ENCODE measurements at regions not wholly inside any gene's neighbourhood (a gene's known extent, or its start where the extent isn't known, plus 50 kb on each side); places are given as distances from the start of the nearest gene placed in this dataset.

DNA sequence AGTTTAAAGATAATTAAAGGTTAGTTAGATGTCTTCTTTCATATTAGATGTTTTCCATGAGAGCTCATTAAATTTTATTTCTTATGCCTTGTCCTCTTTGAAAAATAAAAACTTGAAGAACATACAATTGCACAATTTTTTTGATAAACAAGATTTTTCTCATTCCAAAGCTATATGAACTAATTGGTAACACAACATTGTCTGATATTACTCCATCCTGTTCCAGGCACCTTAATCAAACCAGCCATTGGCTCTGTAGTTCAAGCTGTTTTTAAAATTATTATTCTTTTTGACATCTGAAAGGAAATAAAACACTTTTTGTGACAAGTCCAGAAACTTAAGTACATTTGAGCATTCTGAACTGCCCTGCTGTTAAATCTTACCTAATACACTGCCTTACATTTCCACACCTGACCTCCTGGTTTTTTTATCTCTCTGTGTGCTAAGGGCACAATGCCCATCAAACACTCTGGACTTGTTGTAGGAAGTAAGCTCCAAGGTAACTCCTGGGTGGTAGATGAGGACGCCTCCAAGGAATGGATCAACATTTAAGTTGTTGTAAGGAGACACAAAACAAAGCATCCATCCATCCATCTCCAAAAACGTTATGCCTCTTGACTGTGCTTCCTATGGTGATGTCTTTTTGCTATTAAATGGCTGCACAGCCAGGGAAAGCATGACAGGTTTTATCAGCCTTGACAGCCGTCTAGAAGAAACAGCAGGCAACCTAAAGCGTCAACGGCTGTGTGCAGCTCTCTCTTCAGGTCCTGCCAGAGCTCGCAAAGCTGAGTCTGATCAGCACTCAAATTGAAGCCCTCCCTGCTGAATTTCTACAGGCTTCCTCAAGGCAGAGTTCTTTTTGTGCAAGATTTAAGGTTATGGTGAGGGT, 449.9 kb upstream of the FLRT2 start:
- H3K9me3 ChIP-seq (ENCODE audit: control insufficient read depth in 5 of 5, low read length in 5 of 5), result peaks cover 0 to 6% (median 0%) of the 10 kb centered on the region in 5 donors
- H3K36me3 ChIP-seq (ENCODE audit: control insufficient read depth in 5 of 5, insufficient read depth in 5 of 5, low read length in 5 of 5), result no peaks in the 10 kb centered on the region
- no peaks in the 10 kb centered on the region for H3K4me1 ChIP-seq (ENCODE audit: control insufficient read depth in 5 of 5, insufficient read depth in 5 of 5, low read length in 5 of 5)
- H3K4me3 ChIP-seq (ENCODE audit: low read depth in 1 of 5, low read length in 5 of 5), result no peak overlapping the region
- H3K27me3 ChIP-seq (ENCODE audit: control insufficient read depth in 5 of 5, insufficient read depth in 4 of 5, low read length in 5 of 5), result no peaks in the 10 kb centered on the region
- no peak overlapping the region for H3K27ac ChIP-seq (ENCODE audit: low read depth, low read length)
- H3K9ac ChIP-seq (ENCODE audit: low read length in 5 of 5), result no peak overlapping the region

DNA sequence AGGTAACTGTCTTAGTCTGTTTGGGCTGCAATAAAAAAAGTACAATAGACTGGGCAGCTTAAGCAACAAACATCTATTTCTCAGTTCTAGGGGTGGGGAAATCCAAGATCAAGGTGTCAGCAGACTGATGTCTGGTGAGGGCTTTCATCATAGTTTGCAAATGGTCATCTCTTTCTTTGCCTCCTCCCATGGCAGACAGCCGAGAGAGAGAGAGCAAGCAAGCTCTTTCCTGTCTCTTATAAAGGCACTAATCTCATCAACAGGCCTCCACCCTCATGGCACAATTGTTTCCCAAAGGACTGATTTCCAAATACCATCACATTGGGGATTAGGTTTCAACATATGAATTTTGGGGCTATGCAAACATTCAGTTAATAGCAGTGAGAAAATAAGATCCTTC, 445.6 kb upstream of the FLRT2 start:
- H3K9me3 ChIP-seq (ENCODE audit: control insufficient read depth in 5 of 5, low read length in 5 of 5), result peaks cover 0 to 6% (median 0%) of the 10 kb centered on the region in 5 donors
- H3K27ac ChIP-seq (ENCODE audit: low read depth, low read length), result no peak overlapping the region
- H3K9ac ChIP-seq (ENCODE audit: low read length in 5 of 5), result no peak overlapping the region
- peaks cover 0 to 4% (median 0%) of the 10 kb centered on the region in 5 donors for H3K4me1 ChIP-seq (ENCODE audit: control insufficient read depth in 5 of 5, insufficient read depth in 5 of 5, low read length in 5 of 5)
- no peaks in the 10 kb centered on the region for H3K27me3 ChIP-seq (ENCODE audit: control insufficient read depth in 5 of 5, insufficient read depth in 4 of 5, low read length in 5 of 5)
- H3K36me3 ChIP-seq (ENCODE audit: control insufficient read depth in 5 of 5, insufficient read depth in 5 of 5, low read length in 5 of 5), result no peaks in the 10 kb centered on the region
- no peak overlapping the region for H3K4me3 ChIP-seq (ENCODE audit: low read depth in 1 of 5, low read length in 5 of 5)

GRCh38 chr14:85085981-85086380, 444.0 kb upstream of the FLRT2 start:
- Histone ChIP-seq H3K27me3 (ENCODE audit: control insufficient read depth in 5 of 5, insufficient read depth in 4 of 5, low read length in 5 of 5) (no peaks in the 10 kb centered on the region), H3K9ac (ENCODE audit: low read length in 5 of 5) (no peak overlapping the region), H3K27ac (ENCODE audit: low read depth, low read length) (no peak overlapping the region), H3K9me3 (ENCODE audit: control insufficient read depth in 5 of 5, low read length in 5 of 5) (peaks cover 0 to 6% (median 0%) of the 10 kb centered on the region in 5 donors), H3K36me3 (ENCODE audit: control insufficient read depth in 5 of 5, insufficient read depth in 5 of 5, low read length in 5 of 5) (no peaks in the 10 kb centered on the region), H3K4me1 (ENCODE audit: control insufficient read depth in 5 of 5, insufficient read depth in 5 of 5, low read length in 5 of 5) (peaks cover 0 to 4% (median 0%) of the 10 kb centered on the region in 5 donors), H3K4me3 (ENCODE audit: low read depth in 1 of 5, low read length in 5 of 5) (no peak overlapping the region)

- Histone ChIP-seq H3K27ac (ENCODE audit: low read depth, low read length) (no peak overlapping the region), H3K4me3 (ENCODE audit: low read depth in 1 of 5, low read length in 5 of 5) (no peak overlapping the region), H3K9me3 (ENCODE audit: control insufficient read depth in 5 of 5, low read length in 5 of 5) (peaks cover 0 to 6% (median 0%) of the 10 kb centered on the region in 5 donors), H3K4me1 (ENCODE audit: control insufficient read depth in 5 of 5, insufficient read depth in 5 of 5, low read length in 5 of 5) (peaks cover 0 to 4% (median 0%) of the 10 kb centered on the region in 5 donors), H3K9ac (ENCODE audit: low read length in 5 of 5) (no peak overlapping the region), H3K36me3 (ENCODE audit: control insufficient read depth in 5 of 5, insufficient read depth in 5 of 5, low read length in 5 of 5) (no peaks in the 10 kb centered on the region), H3K27me3 (ENCODE audit: control insufficient read depth in 5 of 5, insufficient read depth in 4 of 5, low read length in 5 of 5) (no peaks in the 10 kb centered on the region)
Observed at GRCh38 chr14:85087201-85087600, 442.7 kb upstream of the FLRT2 start.

DNA sequence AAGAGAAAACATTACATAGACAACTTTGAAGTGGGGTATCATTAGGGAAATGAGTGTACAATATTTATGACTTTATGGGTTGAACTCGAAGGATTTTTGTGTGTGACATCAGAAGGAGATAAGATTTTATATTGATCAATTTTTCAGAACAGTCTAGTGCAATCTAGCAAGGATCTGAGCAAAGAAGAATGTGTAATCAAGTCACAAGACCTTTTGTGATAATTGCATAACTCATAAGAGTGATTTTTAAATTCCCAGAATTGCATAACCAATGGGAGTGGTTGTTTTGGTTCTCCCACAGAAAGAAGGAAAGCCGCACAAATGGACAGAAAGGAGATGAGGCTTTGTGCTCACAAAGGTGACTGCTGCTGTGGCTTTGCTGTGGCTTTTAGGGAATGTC, 441.8 kb upstream of the FLRT2 start:
- Histone ChIP-seq H3K27ac (ENCODE audit: low read depth, low read length) (peak overlapping the region; percentile 19), H3K9me3 (ENCODE audit: control insufficient read depth in 5 of 5, low read length in 5 of 5) (peaks cover 0 to 6% (median 0%) of the 10 kb centered on the region in 5 donors), H3K9ac (ENCODE audit: low read length in 5 of 5) (no peak overlapping the region), H3K4me1 (ENCODE audit: control insufficient read depth in 5 of 5, insufficient read depth in 5 of 5, low read length in 5 of 5) (peaks cover 0 to 4% (median 0%) of the 10 kb centered on the region in 5 donors), H3K27me3 (ENCODE audit: control insufficient read depth in 5 of 5, insufficient read depth in 4 of 5, low read length in 5 of 5) (no peaks in the 10 kb centered on the region), H3K4me3 (ENCODE audit: low read depth in 1 of 5, low read length in 5 of 5) (no peak overlapping the region), H3K36me3 (ENCODE audit: control insufficient read depth in 5 of 5, insufficient read depth in 5 of 5, low read length in 5 of 5) (no peaks in the 10 kb centered on the region)

- H3K4me3 ChIP-seq (ENCODE audit: low read depth in 1 of 5, low read length in 5 of 5), result no peak overlapping the region
- peaks cover 0 to 4% (median 0%) of the 10 kb centered on the region in 5 donors for H3K4me1 ChIP-seq (ENCODE audit: control insufficient read depth in 5 of 5, insufficient read depth in 5 of 5, low read length in 5 of 5)
- no peak overlapping the region for H3K27ac ChIP-seq (ENCODE audit: low read depth, low read length)
- no peaks in the 10 kb centered on the region for H3K9me3 ChIP-seq (ENCODE audit: control insufficient read depth in 5 of 5, low read length in 5 of 5)
- no peak overlapping the region for H3K9ac ChIP-seq (ENCODE audit: low read length in 5 of 5)
- H3K27me3 ChIP-seq (ENCODE audit: control insufficient read depth in 5 of 5, insufficient read depth in 4 of 5, low read length in 5 of 5), result no peaks in the 10 kb centered on the region
- H3K36me3 ChIP-seq (ENCODE audit: control insufficient read depth in 5 of 5, insufficient read depth in 5 of 5, low read length in 5 of 5), result no peaks in the 10 kb centered on the region
Observed at GRCh38 chr14:85090681-85091080, 439.3 kb upstream of the FLRT2 start.

GRCh38 chr14:85093631-85094330, 436.2 kb upstream of the FLRT2 start:
- no peaks in the 10 kb centered on the region for H3K9me3 ChIP-seq (ENCODE audit: control insufficient read depth in 5 of 5, low read length in 5 of 5)
- no peak overlapping the region for H3K4me3 ChIP-seq (ENCODE audit: low read depth in 1 of 5, low read length in 5 of 5)
- H3K27ac ChIP-seq (ENCODE audit: low read depth, low read length), result no peak overlapping the region
- no peak overlapping the region for H3K9ac ChIP-seq (ENCODE audit: low read length in 5 of 5)
- H3K27me3 ChIP-seq (ENCODE audit: control insufficient read depth in 5 of 5, insufficient read depth in 4 of 5, low read length in 5 of 5), result no peaks in the 10 kb centered on the region
- H3K36me3 ChIP-seq (ENCODE audit: control insufficient read depth in 5 of 5, insufficient read depth in 5 of 5, low read length in 5 of 5), result no peaks in the 10 kb centered on the region
- no peaks in the 10 kb centered on the region for H3K4me1 ChIP-seq (ENCODE audit: control insufficient read depth in 5 of 5, insufficient read depth in 5 of 5, low read length in 5 of 5)

- Histone ChIP-seq H3K27ac (ENCODE audit: low read depth, low read length) (no peak overlapping the region), H3K4me1 (ENCODE audit: control insufficient read depth in 5 of 5, insufficient read depth in 5 of 5, low read length in 5 of 5) (no peaks in the 10 kb centered on the region), H3K4me3 (ENCODE audit: low read depth in 1 of 5, low read length in 5 of 5) (no peak overlapping the region)
Observed at GRCh38 chr14:85102591-85102990, 427.4 kb upstream of the FLRT2 start.

DNA sequence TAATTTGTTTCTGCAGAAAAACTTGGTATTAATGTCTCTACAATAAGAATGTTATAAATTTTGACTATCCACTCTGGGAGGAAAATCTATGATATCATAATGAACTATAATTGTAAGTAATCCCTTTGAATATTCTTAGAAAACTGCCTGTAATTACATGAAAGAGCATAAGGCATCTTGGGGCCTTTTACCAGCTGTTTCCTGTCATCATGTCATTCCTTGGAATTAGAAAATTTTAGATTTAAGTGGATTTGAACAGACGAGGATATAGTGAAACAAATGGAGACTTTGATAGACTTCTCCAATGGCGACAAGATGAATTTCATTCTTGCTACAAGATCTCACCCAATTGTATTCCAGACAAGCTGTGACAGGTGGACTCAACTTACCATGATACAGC, 423.4 kb upstream of the FLRT2 start:
- H3K27ac ChIP-seq (ENCODE audit: low read depth, low read length), result no peak overlapping the region
- H3K36me3 ChIP-seq (ENCODE audit: control insufficient read depth in 5 of 5, insufficient read depth in 5 of 5, low read length in 5 of 5), result no peaks in the 10 kb centered on the region
- no peak overlapping the region for H3K9ac ChIP-seq (ENCODE audit: low read length in 5 of 5)
- H3K4me1 ChIP-seq (ENCODE audit: control insufficient read depth in 5 of 5, insufficient read depth in 5 of 5, low read length in 5 of 5), result no peaks in the 10 kb centered on the region
- H3K27me3 ChIP-seq (ENCODE audit: control insufficient read depth in 5 of 5, insufficient read depth in 4 of 5, low read length in 5 of 5), result no peaks in the 10 kb centered on the region
- no peaks in the 10 kb centered on the region for H3K9me3 ChIP-seq (ENCODE audit: control insufficient read depth in 5 of 5, low read length in 5 of 5)
- no peak overlapping the region for H3K4me3 ChIP-seq (ENCODE audit: low read depth in 1 of 5, low read length in 5 of 5)

More at GRCh38 chr14:85102591-85102990, 427.4 kb upstream of the FLRT2 start:
- no peak overlapping the region for H3K9ac ChIP-seq (ENCODE audit: low read length in 5 of 5)
- no peaks in the 10 kb centered on the region for H3K9me3 ChIP-seq (ENCODE audit: control insufficient read depth in 5 of 5, low read length in 5 of 5)
- no peaks in the 10 kb centered on the region for H3K27me3 ChIP-seq (ENCODE audit: control insufficient read depth in 5 of 5, insufficient read depth in 4 of 5, low read length in 5 of 5)
- no peaks in the 10 kb centered on the region for H3K36me3 ChIP-seq (ENCODE audit: control insufficient read depth in 5 of 5, insufficient read depth in 5 of 5, low read length in 5 of 5)

DNA sequence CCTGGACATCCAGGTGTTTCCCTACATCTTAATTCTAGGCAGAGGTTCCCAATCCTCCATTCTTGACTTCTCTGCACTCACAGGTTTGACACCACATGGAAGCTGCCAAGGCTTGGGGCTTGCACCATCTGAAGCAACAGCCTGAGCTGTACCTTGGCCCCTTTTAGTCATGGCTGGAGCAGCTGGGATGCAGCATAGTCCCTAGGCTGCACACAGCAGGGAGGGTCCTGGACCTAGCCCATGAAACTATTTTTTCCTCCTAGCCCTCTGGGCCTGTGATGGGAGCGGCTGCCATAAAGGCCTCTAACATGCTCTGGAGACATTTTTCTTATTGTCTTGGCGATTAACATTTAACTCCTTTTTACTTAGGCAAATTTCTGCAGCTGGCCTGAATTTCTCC, 417.2 kb upstream of the FLRT2 start:
- no peak overlapping the region for H3K4me3 ChIP-seq (ENCODE audit: low read depth in 1 of 5, low read length in 5 of 5)
- H3K36me3 ChIP-seq (ENCODE audit: control insufficient read depth in 5 of 5, insufficient read depth in 5 of 5, low read length in 5 of 5), result no peaks in the 10 kb centered on the region
- H3K9me3 ChIP-seq (ENCODE audit: control insufficient read depth in 5 of 5, low read length in 5 of 5), result peaks cover 0 to 6% (median 5%) of the 10 kb centered on the region in 5 donors

More for the DNA sequence above, 417.2 kb upstream of the FLRT2 start:
- H3K9ac ChIP-seq (ENCODE audit: low read length in 5 of 5), result no peak overlapping the region
- no peaks in the 10 kb centered on the region for H3K4me1 ChIP-seq (ENCODE audit: control insufficient read depth in 5 of 5, insufficient read depth in 5 of 5, low read length in 5 of 5)
- no peaks in the 10 kb centered on the region for H3K27me3 ChIP-seq (ENCODE audit: control insufficient read depth in 5 of 5, insufficient read depth in 4 of 5, low read length in 5 of 5)
- H3K27ac ChIP-seq (ENCODE audit: low read depth, low read length), result no peak overlapping the region
